PC-3 (cell line): ENCODE measurements at regions not wholly inside any gene's neighbourhood (a gene's known extent, or its start where the extent isn't known, plus 50 kb on each side); places are given as distances from the start of the nearest gene placed in this dataset.

ENCODE experiments used
- ATAC-seq: fragments of 200-7000 bp; cut with Tn5 transposase; 2 replicates; pipeline ENCODE4 v1.9.1; 2020; ENCODE audit warnings: mild to moderate bottlenecking, moderate library complexity
- BruUV-seq: library from RNA; stranded (reverse); fragments of 400-500 nt; replicated peaks from 2 replicates; lab custom pipeline; 2021; lab: Mats Ljungman, UMichigan
- CTCF ChIA-PET: fragments of 300-600 bp; sonication (Branson Sonifier 250); formaldehyde crosslinking; loops from one replicate; lab custom pipeline; 2022; ENCODE audit warnings: antibody characterized with exemption; lab: Charles Lee
- POLR2A ChIA-PET: fragments of 300-600 bp; sonication (Branson Sonifier 250); formaldehyde crosslinking; loops from one replicate; lab custom pipeline; 2022; ENCODE audit warnings: antibody characterized with exemption; ENCODE audit not compliant: unreplicated experiment; lab: Charles Lee
- DNase-seq: peaks from one replicate; pipeline ENCODE4 v3.0.0-alpha.2; 2015
- H2AFZ ChIP-seq: fragments of 300-600 bp; sonication (generic); 2 replicates; pipeline ENCODE4 v1.6.0; 2016; ENCODE audit warnings: antibody characterized with exemption, low read length
- H3F3A ChIP-seq: fragments of 300-600 bp; sonication (generic); one replicate; pipeline ENCODE4 v1.6.0; 2017; ENCODE audit warnings: antibody characterized with exemption, low read length, control low read depth, mild to moderate bottlenecking; ENCODE audit not compliant: unreplicated experiment
- H3K27ac ChIP-seq: fragments of 300-600 bp; sonication (generic); 2 replicates; pipeline ENCODE4 v1.5.1; 2016; ENCODE audit warnings: mild to moderate bottlenecking, low read length
- H3K27me3 ChIP-seq: fragments of 300-600 bp; sonication (generic); 2 replicates; pipeline ENCODE4 v1.6.1; 2016; ENCODE audit warnings: low read length, mixed read lengths
- H3K36me3 ChIP-seq: fragments of 300-600 bp; sonication (generic); 2 replicates; pipeline ENCODE4 v1.6.1; 2016; ENCODE audit warnings: low read depth, mixed run types, low read length, mixed read lengths
- H3K4me1 ChIP-seq: fragments of 300-600 bp; sonication (generic); 2 replicates; pipeline ENCODE4 v1.5.1; 2016; ENCODE audit warnings: low read length; ENCODE audit not compliant: insufficient read depth
- H3K4me2 ChIP-seq: fragments of 300-600 bp; sonication (generic); 2 replicates; pipeline ENCODE4 v1.6.0; 2016; ENCODE audit warnings: low read length
- H3K4me3 ChIP-seq: fragments of 300-600 bp; sonication (generic); 2 replicates; pipeline ENCODE4 v1.5.1; 2016; ENCODE audit warnings: mild to moderate bottlenecking, low read length, mixed read lengths
- H3K79me2 ChIP-seq: fragments of 300-600 bp; sonication (generic); 2 replicates; pipeline ENCODE4 v1.6.1; 2017; ENCODE audit warnings: low read length, mixed read lengths
- H3K9ac ChIP-seq: fragments of 300-600 bp; sonication (generic); 2 replicates; pipeline ENCODE4 v1.6.0; 2016; ENCODE audit warnings: mild to moderate bottlenecking, low read length
- H3K9me2 ChIP-seq: fragments of 300-600 bp; sonication (generic); replicated peaks from 2 replicates; pipeline ENCODE4 v1.6.1; 2016; ENCODE audit warnings: mixed run types, low read length, mixed read lengths
- H3K9me3 ChIP-seq: fragments of 300-600 bp; sonication (generic); 2 replicates; pipeline ENCODE4 v1.6.1; 2016; ENCODE audit warnings: low read length, mixed read lengths
- H4K20me1 ChIP-seq: fragments of 300-600 bp; sonication (generic); 2 replicates; pipeline ENCODE4 v1.6.1; 2016; ENCODE audit warnings: low read length, mixed read lengths
- CTCF ChIP-seq: fragments of 300-600 bp; sonication (generic); conservative IDR thresholded peaks from 2 replicates; pipeline ENCODE4 v1.5.1; 2017; ENCODE audit warnings: antibody characterized with exemption, low read depth, mild to moderate bottlenecking, low read length
- EZH2 ChIP-seq: fragments of 300-600 bp; sonication (generic); IDR thresholded peaks from one replicate; pipeline ENCODE4 v1.6.1; 2017; ENCODE audit warnings: antibody characterized with exemption, mild to moderate bottlenecking, low read length; ENCODE audit not compliant: unreplicated experiment
- EZH2phosphoT487 ChIP-seq: fragments of 300-600 bp; sonication (generic); IDR thresholded peaks from 2 replicates; pipeline ENCODE4 v1.6.1; 2018; ENCODE audit warnings: mild to moderate bottlenecking, antibody characterized with exemption, low read length, borderline replicate concordance
- intact Hi-C: fragments of 100-400 bp; cut with micrococcal nuclease; formaldehyde crosslinking; loops from 2 replicates; pipeline ENCODE4 v1.9.0; 2023

GRCh38 chr3:176896640-176897039 lies 300.6 kb downstream of the TBL1XR1 start:
- intact Hi-C loops = no loop called here
- ChIA-PET CTCF (no interaction called here), POLR2A (no interaction called here)
- no peaks in the 10 kb centered on the region for H3K9me2 ChIP-seq
- DNase-seq (no peak), ATAC-seq (no peak)
- BruUV-seq = no TSS peak
- H3K79me2 ChIP-seq = no peaks in the 10 kb centered on the region
- no peaks in the 10 kb centered on the region for H4K20me1 ChIP-seq
- H3K36me3 ChIP-seq = no peaks in the 10 kb centered on the region
- H3K4me3 ChIP-seq = no peak overlapping the region
- no peak overlapping the region for H2AFZ ChIP-seq
- H3K4me1 ChIP-seq = no peaks in the 10 kb centered on the region
- no peaks in the 10 kb centered on the region for H3F3A ChIP-seq
- TF ChIP-seq EZH2 = no peak
- no peak for TF ChIP-seq CTCF
- TF ChIP-seq EZH2phosphoT487 = no peak
- H3K9me3 ChIP-seq = no peaks in the 10 kb centered on the region
- H3K4me2 ChIP-seq = no peak overlapping the region
- H3K27ac ChIP-seq = no peak overlapping the region
- no peaks in the 10 kb centered on the region for H3K27me3 ChIP-seq
- H3K9ac ChIP-seq = no peak overlapping the region

GRCh38 chr3:176896165-176896564 lies 301.1 kb downstream of the TBL1XR1 start:
- H3K4me2 ChIP-seq = no peak overlapping the region
- intact Hi-C loops = no loop called here
- ChIA-PET POLR2A (no interaction called here), CTCF (no interaction called here)
- H3K9me2 ChIP-seq = no peaks in the 10 kb centered on the region
- BruUV-seq = no TSS peak
- DNase-seq (no peak), ATAC-seq (no peak)
- no peak overlapping the region for H3K27ac ChIP-seq
- no peaks in the 10 kb centered on the region for H3K4me1 ChIP-seq
- TF ChIP-seq EZH2 (no peak), EZH2phosphoT487 (no peak), CTCF (no peak)
- no peaks in the 10 kb centered on the region for H3F3A ChIP-seq
- no peaks in the 10 kb centered on the region for H3K36me3 ChIP-seq
- H3K9me3 ChIP-seq = no peaks in the 10 kb centered on the region
- H3K79me2 ChIP-seq = no peaks in the 10 kb centered on the region
- H2AFZ ChIP-seq = no peak overlapping the region
- H3K27me3 ChIP-seq = no peaks in the 10 kb centered on the region
- no peaks in the 10 kb centered on the region for H4K20me1 ChIP-seq
- H3K4me3 ChIP-seq = no peak overlapping the region
- H3K9ac ChIP-seq = no peak overlapping the region

GRCh38 chr3:176879710-176880109 lies 317.6 kb downstream of the TBL1XR1 start:
- H3K9me3 ChIP-seq = no peaks in the 10 kb centered on the region
- H3K27ac ChIP-seq = no peak overlapping the region
- no peak for ATAC-seq
- POLR2A ChIA-PET = no interaction called here
- CTCF ChIA-PET = interaction anchor here (0.6 kb wide), 1 partner anchor 743 kb away, joined by 4 read pairs; no protein-coding TSS in a partner anchor
- no peaks in the 10 kb centered on the region for H3F3A ChIP-seq
- no peaks in the 10 kb centered on the region for H4K20me1 ChIP-seq
- no peak overlapping the region for H3K9ac ChIP-seq
- no peaks in the 10 kb centered on the region for H3K79me2 ChIP-seq
- no peak overlapping the region for H3K4me2 ChIP-seq
- no peaks in the 10 kb centered on the region for H3K9me2 ChIP-seq
- no peak overlapping the region for H2AFZ ChIP-seq
- no peak for DNase-seq
- BruUV-seq = no TSS peak
- no peaks in the 10 kb centered on the region for H3K27me3 ChIP-seq
- intact Hi-C loops = no loop called here
- H3K4me3 ChIP-seq = no peak overlapping the region
- H3K36me3 ChIP-seq = no peaks in the 10 kb centered on the region
- no peak for TF ChIP-seq EZH2phosphoT487
- TF ChIP-seq EZH2 = no peak
- TF ChIP-seq CTCF = no peak
- no peaks in the 10 kb centered on the region for H3K4me1 ChIP-seq
